ENCODE measurements at regions not wholly inside any gene's neighbourhood (a gene's known extent, or its start where the extent isn't known, plus 50 kb on each side); places are given as distances from the start of the nearest gene placed in this dataset.

GRCh38 chr3:159030886-159031679 is 229.2 kb downstream of the MFSD1 start:
- Histone ChIP-seq H3K4me3 (no peak overlapping the region), H3K36me3 (no peaks in the 10 kb centered on the region), H3K27ac (no peak overlapping the region), H3K4me1 (no peaks in the 10 kb centered on the region), H3K9me3 (no peaks in the 10 kb centered on the region), H3K27me3 (no peaks in the 10 kb centered on the region)
- no peak for ATAC-seq
- no peak for TF ChIP-seq CTCF (IDR thresholded peaks at IDR 0.05)
- TF ChIP-seq POLR2AphosphoS5 (IDR thresholded peaks at IDR 0.05): no peak
- TF ChIP-seq EP300 (IDR thresholded peaks at IDR 0.05): no peak
- no peak for TF ChIP-seq POLR2A (IDR thresholded peaks at IDR 0.05)
- 40 to 62% methylated on average over 6 of the region's 6 CpGs for WGBS, 2 donors (ENCODE audit: low coverage in 1 of 2)

GRCh38 chr3:159032311-159032710 is 230.5 kb downstream of the MFSD1 start:
- no peak overlapping the region for H3K4me3 ChIP-seq
- ATAC-seq: no peak
- TF ChIP-seq CTCF (IDR thresholded peaks at IDR 0.05): no peak
- TF ChIP-seq EP300 (IDR thresholded peaks at IDR 0.05): no peak
- no peak for TF ChIP-seq POLR2AphosphoS5 (IDR thresholded peaks at IDR 0.05)
- no peak for TF ChIP-seq POLR2A (IDR thresholded peaks at IDR 0.05)
- no peaks in the 10 kb centered on the region for H3K9me3 ChIP-seq
- WGBS, 2 donors (ENCODE audit: low coverage in 1 of 2): 100% methylated on average over 1 of the region's 1 CpG; no CpG with 5 or more reads in 1 of the 2 donors
- no peaks in the 10 kb centered on the region for H3K36me3 ChIP-seq
- H3K27ac ChIP-seq: no peak overlapping the region
- no peaks in the 10 kb centered on the region for H3K27me3 ChIP-seq
- no peaks in the 10 kb centered on the region for H3K4me1 ChIP-seq

GRCh38 chr3:159038405-159038804 is 236.6 kb downstream of the MFSD1 start:
- ATAC-seq: no peak

GRCh38 chr3:159039286-159039685 is 237.4 kb downstream of the MFSD1 start:
- Histone ChIP-seq H3K36me3 (no peaks in the 10 kb centered on the region), H3K27me3 (no peaks in the 10 kb centered on the region), H3K4me3 (no peak overlapping the region), H3K9me3 (no peaks in the 10 kb centered on the region), H3K27ac (no peak overlapping the region), H3K4me1 (no peaks in the 10 kb centered on the region)
- ATAC-seq: no peak
- 53 to 54% methylated on average over 2 of the region's 2 CpGs for WGBS, 2 donors (ENCODE audit: low coverage in 1 of 2)
- no peak for TF ChIP-seq CTCF (IDR thresholded peaks at IDR 0.05)

More at GRCh38 chr3:159038405-159038804, 236.6 kb downstream of the MFSD1 start:
- H3K4me3 ChIP-seq: no peak overlapping the region
- H3K36me3 ChIP-seq: no peaks in the 10 kb centered on the region
- H3K4me1 ChIP-seq: no peaks in the 10 kb centered on the region
- H3K27me3 ChIP-seq: no peaks in the 10 kb centered on the region
- H3K27ac ChIP-seq: no peak overlapping the region
- no peaks in the 10 kb centered on the region for H3K9me3 ChIP-seq
- 59 to 69% methylated on average over 2 of the region's 2 CpGs for WGBS, 2 donors (ENCODE audit: low coverage in 1 of 2)
- TF ChIP-seq POLR2A (IDR thresholded peaks at IDR 0.05): no peak
- TF ChIP-seq EP300 (IDR thresholded peaks at IDR 0.05): no peak
- TF ChIP-seq POLR2AphosphoS5 (IDR thresholded peaks at IDR 0.05): no peak

- H3K36me3 ChIP-seq: no peaks in the 10 kb centered on the region
- no peaks in the 10 kb centered on the region for H3K9me3 ChIP-seq
- H3K27me3 ChIP-seq: no peaks in the 10 kb centered on the region
- WGBS, 2 donors (ENCODE audit: low coverage in 1 of 2): 46 to 59% methylated on average over 5 of the region's 5 CpGs
- H3K4me3 ChIP-seq: no peak overlapping the region
- no peaks in the 10 kb centered on the region for H3K4me1 ChIP-seq
- ATAC-seq: no peak
- no peak overlapping the region for H3K27ac ChIP-seq
- TF ChIP-seq POLR2A (IDR thresholded peaks at IDR 0.05) (no peak), CTCF (IDR thresholded peaks at IDR 0.05) (no peak)
These were observed 243.5 kb downstream of the MFSD1 start for GRCh38 chr3:159045279-159045885.

All from gastroesophageal sphincter (tissue), 4 donors.